ENCODE measurements at regions not wholly inside any gene's neighbourhood (a gene's known extent, or its start where the extent isn't known, plus 50 kb on each side); places are given as distances from the start of the nearest gene placed in this dataset.

GRCh38 chr9:12980085-12980851 lies 205.4 kb downstream of the LURAP1L start:
- TF ChIP-seq CTCF (IDR thresholded peaks at IDR 0.05; ENCODE audit: partially characterized antibody, unreplicated experiment) = no peak
- DNase-seq = no peak
- Mint-ChIP-seq H3K4me1 (ENCODE audit: low read depth, unreplicated experiment) (no peaks in the 10 kb centered on the region), H3K9me3 (ENCODE audit: unreplicated experiment) (no peaks in the 10 kb centered on the region), H3K4me3 (ENCODE audit: unreplicated experiment) (no peak overlapping the region), H3K27ac (ENCODE audit: unreplicated experiment) (no peak overlapping the region), H3K36me3 (ENCODE audit: unreplicated experiment) (no peaks in the 10 kb centered on the region), H3K27me3 (ENCODE audit: unreplicated experiment) (no peaks in the 10 kb centered on the region)

GRCh38 chr9:12988258-12988657 lies 213.4 kb downstream of the LURAP1L start:
- no peak for TF ChIP-seq CTCF (IDR thresholded peaks at IDR 0.05; ENCODE audit: partially characterized antibody, unreplicated experiment)
- H3K4me3 Mint-ChIP-seq (ENCODE audit: unreplicated experiment) = no peak overlapping the region
- no peaks in the 10 kb centered on the region for H3K9me3 Mint-ChIP-seq (ENCODE audit: unreplicated experiment)
- H3K27me3 Mint-ChIP-seq (ENCODE audit: unreplicated experiment) = no peaks in the 10 kb centered on the region
- no peak for DNase-seq
- H3K27ac Mint-ChIP-seq (ENCODE audit: unreplicated experiment) = no peak overlapping the region
- no peaks in the 10 kb centered on the region for H3K4me1 Mint-ChIP-seq (ENCODE audit: low read depth, unreplicated experiment)
- no peaks in the 10 kb centered on the region for H3K36me3 Mint-ChIP-seq (ENCODE audit: unreplicated experiment)

- Mint-ChIP-seq H3K4me1 (ENCODE audit: low read depth, unreplicated experiment) (no peaks in the 10 kb centered on the region), H3K27ac (ENCODE audit: unreplicated experiment) (no peak overlapping the region), H3K4me3 (ENCODE audit: unreplicated experiment) (no peak overlapping the region), H3K36me3 (ENCODE audit: unreplicated experiment) (no peaks in the 10 kb centered on the region), H3K27me3 (ENCODE audit: unreplicated experiment) (no peaks in the 10 kb centered on the region), H3K9me3 (ENCODE audit: unreplicated experiment) (no peaks in the 10 kb centered on the region)
- TF ChIP-seq CTCF (IDR thresholded peaks at IDR 0.05; ENCODE audit: partially characterized antibody, unreplicated experiment) = no peak
- no peak for DNase-seq
Measured at GRCh38 chr9:12989669-12990068, 214.8 kb downstream of the LURAP1L start.

- no peaks in the 10 kb centered on the region for H3K36me3 Mint-ChIP-seq (ENCODE audit: unreplicated experiment)
- no peak for TF ChIP-seq CTCF (IDR thresholded peaks at IDR 0.05; ENCODE audit: partially characterized antibody, unreplicated experiment)
Measured at GRCh38 chr9:12993466-12993865, 218.6 kb downstream of the LURAP1L start.

GRCh38 chr9:12997009-12997408 lies 222.2 kb downstream of the LURAP1L start:
- no peak for DNase-seq
- peaks cover 1% of the 10 kb centered on the region for H3K4me1 Mint-ChIP-seq (ENCODE audit: low read depth, unreplicated experiment)
- no peak for TF ChIP-seq CTCF (IDR thresholded peaks at IDR 0.05; ENCODE audit: partially characterized antibody, unreplicated experiment)
- no peaks in the 10 kb centered on the region for H3K36me3 Mint-ChIP-seq (ENCODE audit: unreplicated experiment)
- H3K27me3 Mint-ChIP-seq (ENCODE audit: unreplicated experiment) = no peaks in the 10 kb centered on the region
- H3K4me3 Mint-ChIP-seq (ENCODE audit: unreplicated experiment) = no peak overlapping the region
- no peak overlapping the region for H3K27ac Mint-ChIP-seq (ENCODE audit: unreplicated experiment)
- no peaks in the 10 kb centered on the region for H3K9me3 Mint-ChIP-seq (ENCODE audit: unreplicated experiment)

More at GRCh38 chr9:12993466-12993865, 218.6 kb downstream of the LURAP1L start:
- no peak overlapping the region for H3K4me3 Mint-ChIP-seq (ENCODE audit: unreplicated experiment)
- H3K9me3 Mint-ChIP-seq (ENCODE audit: unreplicated experiment) = no peaks in the 10 kb centered on the region
- H3K27me3 Mint-ChIP-seq (ENCODE audit: unreplicated experiment) = no peaks in the 10 kb centered on the region
- no peak overlapping the region for H3K27ac Mint-ChIP-seq (ENCODE audit: unreplicated experiment)
- no peak for DNase-seq
- no peaks in the 10 kb centered on the region for H3K4me1 Mint-ChIP-seq (ENCODE audit: low read depth, unreplicated experiment)

All from glutamatergic neuron (in vitro differentiated cells).